Karpas-422 (cell line): ENCODE measurements at regions not wholly inside any gene's neighbourhood (a gene's known extent, or its start where the extent isn't known, plus 50 kb on each side); places are given as distances from the start of the nearest gene placed in this dataset.

Experiments used
- DNase-seq: peaks from one replicate; pipeline ENCODE4 v3.0.0-alpha.2; 2015
- H2AFZ ChIP-seq: fragments of 200-600 bp; sonication (generic); 2 replicates; pipeline ENCODE4 v1.6.1; 2014; ENCODE audit warnings: antibody characterized with exemption, low read length, mixed read lengths
- H3K27ac ChIP-seq: fragments of 200-600 bp; sonication (generic); 2 replicates; pipeline ENCODE4 v1.5.1; 2014; ENCODE audit warnings: mild to moderate bottlenecking, low read length, moderate library complexity
- H3K27me3 ChIP-seq: fragments of 200-600 bp; sonication (generic); 2 replicates; pipeline ENCODE4 v1.6.1; 2014; ENCODE audit warnings: low read length, mixed read lengths
- H3K36me3 ChIP-seq: fragments of 200-600 bp; sonication (generic); 2 replicates; pipeline ENCODE4 v1.6.1; 2014; ENCODE audit warnings: low read length, mixed read lengths; ENCODE audit not compliant: insufficient read depth
- H3K4me1 ChIP-seq: fragments of 200-600 bp; sonication (generic); 2 replicates; pipeline ENCODE4 v1.6.1; 2014; ENCODE audit warnings: mild to moderate bottlenecking, low read length, mixed read lengths
- H3K4me2 ChIP-seq: fragments of 200-600 bp; sonication (generic); 2 replicates; pipeline ENCODE4 v1.6.1; 2014; ENCODE audit warnings: low read length, low read depth, mild to moderate bottlenecking; ENCODE audit not compliant: poor library complexity, severe bottlenecking
- H3K4me3 ChIP-seq: fragments of 200-600 bp; sonication (generic); 2 replicates; pipeline ENCODE4 v1.5.1; 2014; ENCODE audit warnings: mild to moderate bottlenecking, antibody characterized with exemption, low read length, mixed read lengths
- H3K79me2 ChIP-seq: fragments of 200-600 bp; sonication (generic); 2 replicates; pipeline ENCODE4 v1.6.1; 2014; ENCODE audit warnings: mild to moderate bottlenecking, low read length, mixed read lengths
- H3K9ac ChIP-seq: fragments of 200-600 bp; sonication (generic); 2 replicates; pipeline ENCODE4 v1.6.0; 2014; ENCODE audit warnings: low read length
- H3K9me2 ChIP-seq: fragments of 200-600 bp; sonication (generic), shearing (Covaris generic); replicated peaks from 2 replicates; pipeline ENCODE4 v1.6.0; 2014; ENCODE audit warnings: mild to moderate bottlenecking, low read length, moderate library complexity; ENCODE audit not compliant: insufficient read depth
- H3K9me3 ChIP-seq: fragments of 300-700, 200-600 bp; sonication (generic); 2 replicates; pipeline ENCODE4 v1.6.1; 2014; ENCODE audit warnings: low read length, mixed read lengths
- H4K20me1 ChIP-seq: fragments of 200-600 bp; sonication (generic); 2 replicates; pipeline ENCODE4 v1.6.1; 2014; ENCODE audit warnings: mild to moderate bottlenecking, antibody characterized with exemption, low read length, low read depth; ENCODE audit not compliant: insufficient read depth

- Histone ChIP-seq H3K4me3 (no peak overlapping the region), H3K9me2 (no peaks in the 10 kb centered on the region), H3K4me1 (no peaks in the 10 kb centered on the region), H3K4me2 (no peak overlapping the region), H3K27me3 (no peaks in the 10 kb centered on the region), H3K36me3 (no peaks in the 10 kb centered on the region), H3K9ac (no peak overlapping the region), H3K27ac (no peak overlapping the region), H3K79me2 (no peaks in the 10 kb centered on the region), H4K20me1 (no peaks in the 10 kb centered on the region), H2AFZ (no peak overlapping the region), H3K9me3 (no peaks in the 10 kb centered on the region; the same call in 1 of the 2 replicates)
- no peak for DNase-seq
Observed at GRCh38 chr9:31470051-31470450, 914.4 kb upstream of the ACO1 start.

GRCh38 chr9:31471010-31471409 is 913.4 kb upstream of the ACO1 start:
- Histone ChIP-seq H3K9me2 (no peaks in the 10 kb centered on the region), H3K9me3 (no peaks in the 10 kb centered on the region; the same call in 1 of the 2 replicates), H3K4me3 (no peak overlapping the region), H4K20me1 (no peaks in the 10 kb centered on the region), H3K27me3 (no peaks in the 10 kb centered on the region), H3K4me2 (no peak overlapping the region), H3K9ac (no peak overlapping the region), H3K36me3 (no peaks in the 10 kb centered on the region), H3K79me2 (no peaks in the 10 kb centered on the region), H3K27ac (no peak overlapping the region), H3K4me1 (no peaks in the 10 kb centered on the region), H2AFZ (no peak overlapping the region)
- no peak for DNase-seq

- H3K79me2 ChIP-seq = no peaks in the 10 kb centered on the region
- H3K27ac ChIP-seq = no peak overlapping the region
- H3K36me3 ChIP-seq = no peaks in the 10 kb centered on the region
- peaks cover 4% of the 10 kb centered on the region for H3K9me3 ChIP-seq
- no peak overlapping the region for H3K9ac ChIP-seq
- no peaks in the 10 kb centered on the region for H4K20me1 ChIP-seq
- H3K4me3 ChIP-seq = no peak overlapping the region
- H3K9me2 ChIP-seq = no peaks in the 10 kb centered on the region
- DNase-seq = no peak
- no peaks in the 10 kb centered on the region for H3K4me1 ChIP-seq
- H3K4me2 ChIP-seq = no peak overlapping the region
- no peaks in the 10 kb centered on the region for H3K27me3 ChIP-seq
- H2AFZ ChIP-seq = no peak overlapping the region
Observed at GRCh38 chr9:31486630-31487029, 897.8 kb upstream of the ACO1 start.

- Histone ChIP-seq H3K4me3 (no peak overlapping the region), H3K79me2 (no peaks in the 10 kb centered on the region), H3K36me3 (no peaks in the 10 kb centered on the region), H3K27me3 (no peaks in the 10 kb centered on the region), H3K4me2 (no peak overlapping the region), H4K20me1 (no peaks in the 10 kb centered on the region), H3K9ac (no peak overlapping the region), H3K9me3 (peaks cover 9% of the 10 kb centered on the region), H2AFZ (no peak overlapping the region), H3K4me1 (no peaks in the 10 kb centered on the region), H3K9me2 (no peaks in the 10 kb centered on the region), H3K27ac (no peak overlapping the region)
- DNase-seq = no peak
Observed at GRCh38 chr9:31490551-31491106, 893.8 kb upstream of the ACO1 start.

DNA sequence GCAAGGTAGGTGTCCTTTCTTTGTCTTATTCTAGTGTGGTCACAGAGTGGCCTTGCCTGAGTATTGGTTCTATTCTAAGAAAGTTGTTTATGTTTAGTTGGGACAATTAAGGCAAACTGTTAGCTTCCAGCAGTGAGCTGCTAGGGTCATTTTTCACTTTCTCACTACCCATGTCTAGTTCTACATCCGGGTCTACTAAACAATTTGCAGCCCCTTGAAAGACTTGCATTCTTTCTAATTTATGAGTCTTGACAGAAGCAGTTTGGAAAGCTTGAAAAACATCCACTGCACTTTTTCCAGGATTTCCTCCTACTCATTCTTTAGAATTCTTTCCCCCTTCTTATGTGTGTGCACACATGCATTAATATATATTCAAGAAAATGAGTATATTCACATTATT is 892.2 kb upstream of the ACO1 start:
- Histone ChIP-seq H3K36me3 (no peaks in the 10 kb centered on the region), H3K9ac (no peak overlapping the region), H3K79me2 (no peaks in the 10 kb centered on the region)

DNA sequence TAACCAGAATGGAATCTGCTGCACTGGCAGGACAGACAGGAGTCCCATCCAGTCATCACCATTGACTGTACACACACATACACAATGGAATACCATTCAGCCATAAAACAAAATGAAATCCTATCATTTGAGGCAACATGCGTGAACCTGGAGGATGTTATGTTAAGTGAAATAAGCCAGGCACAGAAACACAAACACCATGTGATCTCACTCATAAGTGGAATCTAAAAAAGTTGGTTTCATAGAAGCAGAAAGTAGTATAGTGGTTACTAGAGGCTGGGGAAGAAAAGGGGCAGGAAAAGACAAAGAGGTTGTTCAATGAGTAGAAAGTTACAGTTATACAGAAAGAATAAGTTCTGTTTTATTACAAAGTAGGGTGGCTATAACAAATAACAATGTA is 884.0 kb upstream of the ACO1 start:
- no peak overlapping the region for H3K4me3 ChIP-seq
- no peak for DNase-seq
- H3K79me2 ChIP-seq = no peaks in the 10 kb centered on the region
- no peak overlapping the region for H3K27ac ChIP-seq
- no peak overlapping the region for H3K4me2 ChIP-seq
- H2AFZ ChIP-seq = no peak overlapping the region
- no peaks in the 10 kb centered on the region; the same call in 1 of the 2 replicates for H3K9me2 ChIP-seq
- no peaks in the 10 kb centered on the region for H4K20me1 ChIP-seq
- no peaks in the 10 kb centered on the region for H3K27me3 ChIP-seq
- H3K36me3 ChIP-seq = no peaks in the 10 kb centered on the region
- H3K4me1 ChIP-seq = no peaks in the 10 kb centered on the region
- no peaks in the 10 kb centered on the region; the same call in 1 of the 2 replicates for H3K9me3 ChIP-seq
- no peak overlapping the region for H3K9ac ChIP-seq

More for the DNA sequence above, 892.2 kb upstream of the ACO1 start:
- no peak for DNase-seq
- Histone ChIP-seq H3K4me1 (no peaks in the 10 kb centered on the region), H3K27me3 (no peaks in the 10 kb centered on the region), H3K4me2 (no peak overlapping the region), H4K20me1 (no peaks in the 10 kb centered on the region), H3K9me2 (no peaks in the 10 kb centered on the region), H2AFZ (no peak overlapping the region), H3K27ac (no peak overlapping the region), H3K4me3 (no peak overlapping the region), H3K9me3 (peaks cover 5% of the 10 kb centered on the region)

DNA sequence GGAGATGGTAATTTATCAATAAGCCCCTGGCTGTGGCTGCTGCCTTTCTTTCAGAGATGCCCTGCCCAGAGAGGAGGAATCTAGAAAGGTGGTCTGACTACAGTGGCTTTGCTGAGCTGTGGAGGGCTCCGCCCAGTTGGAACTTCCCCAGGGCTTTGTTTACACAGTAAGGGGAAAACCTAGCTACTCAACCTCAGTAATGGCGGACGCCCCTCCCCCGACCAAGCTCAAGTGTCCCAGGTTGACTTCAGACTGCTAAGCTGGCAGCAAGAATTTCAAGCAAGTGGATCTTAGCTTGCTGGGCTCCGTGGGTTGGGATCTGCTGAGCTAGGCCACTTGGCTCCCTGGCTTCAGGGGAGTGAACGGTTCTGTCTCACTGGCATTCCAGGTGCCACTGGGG is 865.4 kb upstream of the ACO1 start:
- no peak overlapping the region for H2AFZ ChIP-seq
- H3K79me2 ChIP-seq = no peaks in the 10 kb centered on the region
- no peaks in the 10 kb centered on the region for H3K9me2 ChIP-seq
- DNase-seq = no peak
- H3K36me3 ChIP-seq = no peaks in the 10 kb centered on the region
- H4K20me1 ChIP-seq = no peaks in the 10 kb centered on the region
- H3K27me3 ChIP-seq = no peaks in the 10 kb centered on the region
- H3K9ac ChIP-seq = no peak overlapping the region
- H3K4me2 ChIP-seq = no peak overlapping the region
- no peak overlapping the region for H3K27ac ChIP-seq
- no peaks in the 10 kb centered on the region for H3K4me1 ChIP-seq
- peaks cover 3% of the 10 kb centered on the region; the same call in 1 of the 2 replicates for H3K9me3 ChIP-seq
- no peak overlapping the region for H3K4me3 ChIP-seq

DNA sequence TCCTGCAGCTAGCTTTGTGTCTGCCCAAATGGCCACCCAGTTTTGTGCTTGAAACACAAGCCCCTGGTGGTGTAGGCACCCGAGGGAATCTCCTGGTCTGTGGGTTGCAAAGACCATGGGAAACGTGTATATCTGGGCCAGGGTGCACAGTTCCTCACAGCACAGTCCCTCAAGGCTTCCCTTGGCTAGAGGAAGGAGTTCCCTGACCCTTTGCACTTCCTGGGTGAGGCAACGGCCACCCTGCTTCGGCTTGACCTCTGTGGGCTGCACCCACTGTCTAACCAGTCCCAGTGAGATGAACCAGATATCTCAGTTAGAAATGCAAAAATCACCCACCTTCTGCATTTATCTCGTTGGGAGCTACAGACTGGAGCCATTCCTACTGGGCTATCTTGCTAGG is 865.0 kb upstream of the ACO1 start:
- H3K4me3 ChIP-seq = no peak overlapping the region
- no peak overlapping the region for H3K4me2 ChIP-seq
- no peaks in the 10 kb centered on the region for H4K20me1 ChIP-seq
- no peaks in the 10 kb centered on the region for H3K27me3 ChIP-seq
- H3K36me3 ChIP-seq = no peaks in the 10 kb centered on the region
- H3K9me2 ChIP-seq = no peaks in the 10 kb centered on the region
- H3K79me2 ChIP-seq = no peaks in the 10 kb centered on the region
- no peak for DNase-seq
- no peak overlapping the region for H3K27ac ChIP-seq
- H3K9ac ChIP-seq = no peak overlapping the region
- H3K4me1 ChIP-seq = no peaks in the 10 kb centered on the region
- peaks cover 4% of the 10 kb centered on the region; the same call in 1 of the 2 replicates for H3K9me3 ChIP-seq
- no peak overlapping the region for H2AFZ ChIP-seq
